HEK293 (cell line): ENCODE measurements at regions not wholly inside any gene's neighbourhood (a gene's known extent, or its start where the extent isn't known, plus 50 kb on each side); places are given as distances from the start of the nearest gene placed in this dataset.

Experiments used
- CTCF ChIA-PET: fragments of 350-600 bp; formaldehyde crosslinking; extraction: SDS; loops from one replicate; lab custom pipeline; 2021; ENCODE audit warnings: antibody characterized with exemption; lab: Yijun Ruan, JAX
- POLR2A ChIA-PET: fragments of 300-600 bp; formaldehyde crosslinking; extraction: SDS; loops from one replicate; lab custom pipeline; 2020; ENCODE audit warnings: antibody characterized with exemption, inconsistent platforms; lab: Yijun Ruan, JAX
- H3K27ac ChIP-seq: fragments of 200-500 bp; sonication (Bioruptor generic); 2 replicates; pipeline ENCODE4 v1.5.1; 2014; ENCODE audit warnings: low read depth, low read length, control low read depth, inconsistent platforms; ENCODE audit errors: extremely low read depth
- H3K36me3 ChIP-seq, 2 experiments: fragments of 200-500 bp in 1 of 2; sonication (Bioruptor generic) in 1 of 2; 1 replicate in 1 of 2; 2 replicates in 1 of 2; pipeline ENCODE4 v1.5.1; 2014 to 2017; ENCODE audit warnings: inconsistent platforms in 2 of 2, low read length in 2 of 2; ENCODE audit not compliant: control insufficient read depth in 2 of 2, insufficient read depth in 1 of 2
- H3K4me1 ChIP-seq: fragments of 200-500 bp; sonication (Bioruptor generic); 2 replicates; pipeline ENCODE4 v1.5.1; 2014; ENCODE audit warnings: mild to moderate bottlenecking, low read length, inconsistent platforms; ENCODE audit not compliant: control insufficient read depth, insufficient read depth
- H3K4me3 ChIP-seq: 2 replicates; pipeline ENCODE4 v1.5.1; 2011; ENCODE audit warnings: low read depth, mild to moderate bottlenecking, control low read depth, low read length, moderate library complexity
- H3K9me3 ChIP-seq: fragments of 200-500 bp; sonication (Bioruptor generic); 2 replicates; pipeline ENCODE4 v1.5.1; 2014; ENCODE audit warnings: low read depth, low read length, inconsistent platforms; ENCODE audit not compliant: control insufficient read depth, insufficient read depth
- EGR2 ChIP-seq: fragments of 450-650 bp; formaldehyde crosslinking; IDR thresholded peaks from 2 replicates; pipeline ENCODE4 v1.5.1; 2016; ENCODE audit warnings: low read depth, missing biosample characterization, missing genetic modification characterization
- KLF16 ChIP-seq: fragments of 450-650 bp; formaldehyde crosslinking; IDR thresholded peaks from 2 replicates; pipeline ENCODE4 v1.5.1; 2017; ENCODE audit warnings: missing biosample characterization, missing genetic modification characterization
- REST ChIP-seq: fragments of 450-650 bp; formaldehyde crosslinking; IDR thresholded peaks from 2 replicates; pipeline ENCODE4 v1.5.1; 2016; ENCODE audit warnings: missing biosample characterization, missing genetic modification characterization
- ZFHX2 ChIP-seq: fragments of 450-650 bp; formaldehyde crosslinking; conservative IDR thresholded peaks from 2 replicates; pipeline ENCODE4 v1.5.1; 2016; ENCODE audit warnings: missing biosample characterization, missing genetic modification characterization
- ZNF16 ChIP-seq: fragments of 450-650 bp; formaldehyde crosslinking; IDR thresholded peaks from 2 replicates; pipeline ENCODE4 v1.5.1; 2016; ENCODE audit warnings: low read depth, missing biosample characterization, missing genetic modification characterization
- ZNF555 ChIP-seq: fragments of 450-650 bp; formaldehyde crosslinking; conservative IDR thresholded peaks from 2 replicates; pipeline ENCODE4 v1.5.1; 2017; ENCODE audit warnings: missing biosample characterization, mild to moderate bottlenecking, missing genetic modification characterization, inconsistent platforms
- ZNF571 ChIP-seq: fragments of 450-650 bp; formaldehyde crosslinking; IDR thresholded peaks from 2 replicates; pipeline ENCODE4 v1.5.0; 2017; ENCODE audit warnings: missing biosample characterization, missing genetic modification characterization
- ZNF645 ChIP-seq: fragments of 450-650 bp; formaldehyde crosslinking; IDR thresholded peaks from 2 replicates; pipeline ENCODE4; 2016; ENCODE audit warnings: missing biosample characterization, missing genetic modification characterization
- TF ChIP-seq, protein P1 (sequence below): fragments of 450-650 bp; formaldehyde crosslinking; IDR thresholded peaks from 2 replicates; pipeline ENCODE4 v1.5.1; 2016; ENCODE audit warnings: missing biosample characterization, missing genetic modification characterization
- TF ChIP-seq, protein P2 (sequence below): fragments of 450-650 bp; formaldehyde crosslinking; IDR thresholded peaks from 2 replicates; pipeline ENCODE4 v1.5.1; 2016; ENCODE audit warnings: missing biosample characterization, missing genetic modification characterization

GRCh38 chr20:1720845-1721475 lies 63.4 kb upstream of the SIRPG start (continued):
- TF ChIP-seq ZNF645 (tag by site-specific recombination): no peak
- TF ChIP-seq ZNF16 (tag by site-specific recombination): no peak

- Histone ChIP-seq H3K4me1 (no peaks in the 10 kb centered on the region), H3K9me3 (no peaks in the 10 kb centered on the region), H3K27ac (no peak overlapping the region), H3K36me3 (no peaks in the 10 kb centered on the region), H3K4me3 (no peak overlapping the region)
- ChIA-PET CTCF (interaction anchor here (1.3 to 1.7 kb wide), 2 partner anchors 57 to 216 kb away, joined by 4 to 5 read pairs; no protein-coding TSS in a partner anchor), POLR2A (no interaction called here)
- TF ChIP-seq, protein P1, sequence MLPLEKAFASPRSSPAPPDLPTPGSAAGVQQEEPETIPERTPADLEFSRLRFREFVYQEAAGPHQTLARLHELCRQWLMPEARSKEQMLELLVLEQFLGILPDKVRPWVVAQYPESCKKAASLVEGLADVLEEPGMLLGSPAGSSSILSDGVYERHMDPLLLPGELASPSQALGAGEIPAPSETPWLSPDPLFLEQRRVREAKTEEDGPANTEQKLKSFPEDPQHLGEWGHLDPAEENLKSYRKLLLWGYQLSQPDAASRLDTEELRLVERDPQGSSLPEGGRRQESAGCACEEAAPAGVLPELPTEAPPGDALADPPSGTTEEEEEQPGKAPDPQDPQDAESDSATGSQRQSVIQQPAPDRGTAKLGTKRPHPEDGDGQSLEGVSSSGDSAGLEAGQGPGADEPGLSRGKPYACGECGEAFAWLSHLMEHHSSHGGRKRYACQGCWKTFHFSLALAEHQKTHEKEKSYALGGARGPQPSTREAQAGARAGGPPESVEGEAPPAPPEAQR: no peak
- TF ChIP-seq, protein P2, sequence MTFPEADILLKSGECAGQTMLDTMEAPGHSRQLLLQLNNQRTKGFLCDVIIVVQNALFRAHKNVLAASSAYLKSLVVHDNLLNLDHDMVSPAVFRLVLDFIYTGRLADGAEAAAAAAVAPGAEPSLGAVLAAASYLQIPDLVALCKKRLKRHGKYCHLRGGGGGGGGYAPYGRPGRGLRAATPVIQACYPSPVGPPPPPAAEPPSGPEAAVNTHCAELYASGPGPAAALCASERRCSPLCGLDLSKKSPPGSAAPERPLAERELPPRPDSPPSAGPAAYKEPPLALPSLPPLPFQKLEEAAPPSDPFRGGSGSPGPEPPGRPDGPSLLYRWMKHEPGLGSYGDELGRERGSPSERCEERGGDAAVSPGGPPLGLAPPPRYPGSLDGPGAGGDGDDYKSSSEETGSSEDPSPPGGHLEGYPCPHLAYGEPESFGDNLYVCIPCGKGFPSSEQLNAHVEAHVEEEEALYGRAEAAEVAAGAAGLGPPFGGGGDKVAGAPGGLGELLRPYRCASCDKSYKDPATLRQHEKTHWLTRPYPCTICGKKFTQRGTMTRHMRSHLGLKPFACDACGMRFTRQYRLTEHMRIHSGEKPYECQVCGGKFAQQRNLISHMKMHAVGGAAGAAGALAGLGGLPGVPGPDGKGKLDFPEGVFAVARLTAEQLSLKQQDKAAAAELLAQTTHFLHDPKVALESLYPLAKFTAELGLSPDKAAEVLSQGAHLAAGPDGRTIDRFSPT: no peak
- TF ChIP-seq REST (tag by site-specific recombination) (no peak), ZNF555 (no peak), KLF16 (no peak)
Observed at GRCh38 chr20:1720226-1720625, 62.6 kb upstream of the SIRPG start.

DNA sequence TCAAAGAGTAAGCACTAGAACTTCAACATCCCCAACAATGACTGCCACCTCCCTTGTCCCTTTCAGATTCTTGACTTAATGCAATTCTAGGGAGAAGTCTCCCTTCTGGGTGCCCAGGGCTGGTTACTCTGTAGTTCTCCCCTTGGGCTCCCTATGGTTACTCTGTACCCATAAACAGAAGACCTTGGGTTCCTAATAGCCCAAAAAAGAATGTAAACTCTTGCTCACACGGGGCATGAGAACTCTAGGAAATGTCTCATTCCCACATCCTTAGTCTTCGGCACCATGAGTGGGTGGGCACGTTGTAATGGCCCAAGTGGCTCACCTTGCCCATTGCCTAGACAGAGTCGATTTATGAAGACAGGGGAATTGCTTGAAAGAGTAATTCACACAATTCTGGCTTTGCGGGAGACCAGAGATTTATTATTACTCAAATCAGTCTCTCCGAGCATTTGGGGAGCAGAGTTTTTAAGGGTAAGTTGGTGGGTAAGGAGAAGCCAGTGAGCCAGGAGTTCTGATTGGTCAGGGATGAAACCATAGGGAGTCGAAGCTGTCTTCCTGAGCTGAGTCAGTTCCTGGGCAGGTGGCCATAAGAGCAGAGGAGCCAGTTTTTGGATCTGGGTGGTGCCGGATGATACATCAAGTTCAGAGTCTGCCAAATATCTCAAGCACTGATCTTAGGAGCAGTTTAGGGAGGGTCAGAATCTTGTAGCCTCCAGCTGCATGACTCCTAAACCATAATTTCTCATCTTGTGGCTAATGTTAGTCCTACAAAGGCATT lies 61.2 kb upstream of the SIRPG start:
- Histone ChIP-seq H3K36me3 (no peaks in the 10 kb centered on the region), H3K27ac (no peak overlapping the region), H3K4me3 (no peak overlapping the region), H3K4me1 (no peaks in the 10 kb centered on the region)
- ChIA-PET CTCF (no interaction called here), POLR2A (no interaction called here)
- peak; percentile 27; the same call in 1 of the 2 replicates for TF ChIP-seq ZFHX2 (tag by site-specific recombination)
- no peak for TF ChIP-seq ZNF571 (tag by site-specific recombination)
- peak; percentile 15; the same call in 1 of the 2 replicates for TF ChIP-seq EGR2
- TF ChIP-seq, all 188 proteins: peak for 2
- H3K9me3 ChIP-seq: no peaks in the 10 kb centered on the region
